K562 (cell line): ENCODE measurements at regions not wholly inside any gene's neighbourhood (a gene's known extent, or its start where the extent isn't known, plus 50 kb on each side); places are given as distances from the start of the nearest gene placed in this dataset.

Experiments used
- CHD1 ChIP-seq: fragments of 200-600 bp; sonication (generic); IDR thresholded peaks from one replicate; pipeline ENCODE4 v1.6.1; 2012; ENCODE audit warnings: mild to moderate bottlenecking, moderate library complexity, low read length, inconsistent platforms
- FOXK2 ChIP-seq, 2 experiments: fragments of 450-650 bp; IDR thresholded peaks in 1 of 2; conservative IDR thresholded peaks in 1 of 2; 2 replicates each; pipeline ENCODE4 v1.6.1; 2016; ENCODE audit warnings: low read depth in 2 of 2, mild to moderate bottlenecking in 1 of 2
- JUNB ChIP-seq: fragments of 450-650 bp; formaldehyde crosslinking; conservative IDR thresholded peaks from 2 replicates; pipeline ENCODE4 v1.4.0; 2020; ENCODE audit warnings: mild to moderate bottlenecking
- MAZ ChIP-seq, 2 experiments: fragments of 450-650 bp in 1 of 2; sonication (generic) in 1 of 2; formaldehyde crosslinking; IDR thresholded peaks in 1 of 2; conservative IDR thresholded peaks in 1 of 2; 2 replicates each; pipeline versions ENCODE4 v1.4.0 to v1.5.0; 2020; ENCODE audit warnings: mild to moderate bottlenecking in 1 of 2, missing genetic modification reagents in 1 of 2
- RFX7 ChIP-seq: fragments of 250-450 bp; sonication (Bioruptor Pico); IDR thresholded peaks from 2 replicates; pipeline ENCODE4 v1.5.1; 2021; ENCODE audit warnings: mild to moderate bottlenecking
- ZNF12 ChIP-seq: sonication (generic); formaldehyde crosslinking; IDR thresholded peaks from 2 replicates; pipeline ENCODE4 v1.4.0; 2020; ENCODE audit warnings: mild to moderate bottlenecking, missing genetic modification reagents

DNA sequence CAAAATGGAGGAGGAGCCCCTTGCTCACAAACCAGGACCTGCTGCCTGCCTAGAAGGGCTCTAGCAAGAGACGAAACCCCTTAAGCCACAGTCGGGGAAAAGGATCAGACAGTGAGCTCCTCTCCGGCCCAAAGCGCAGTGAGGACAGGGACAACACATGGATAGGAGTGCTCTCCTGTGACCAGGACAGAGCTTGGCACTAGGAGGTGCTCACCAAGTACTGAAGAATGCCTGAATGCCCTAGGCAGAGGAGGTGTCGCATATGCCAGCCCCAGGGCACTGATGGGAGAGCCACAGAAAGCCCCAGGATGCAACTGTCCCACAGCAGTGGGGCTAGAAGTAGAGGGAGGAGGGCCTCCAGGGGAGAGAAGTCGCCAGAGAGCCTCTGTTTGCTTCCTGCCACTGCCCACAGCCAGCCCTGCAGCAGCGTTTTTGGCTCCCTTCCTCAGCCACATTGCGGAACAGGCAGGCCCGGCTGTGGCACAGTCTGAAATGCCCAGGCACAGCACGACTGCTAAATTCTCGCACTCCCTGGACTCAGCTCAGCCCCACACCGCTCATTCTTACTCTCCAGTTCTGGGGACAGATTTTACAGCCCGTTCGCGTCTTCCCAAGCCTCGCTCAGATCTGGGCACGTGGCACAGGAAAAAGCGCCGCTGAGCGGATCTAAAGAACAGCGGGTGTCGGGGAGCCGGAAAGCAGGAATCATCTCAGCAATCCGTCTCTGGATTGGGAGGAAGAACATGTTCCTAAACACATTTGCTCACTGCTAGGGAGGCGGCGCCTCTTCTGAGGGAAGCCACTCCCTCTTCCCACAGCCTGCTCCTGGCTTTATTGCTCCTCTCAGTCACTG is 98.7 kb upstream of the POU3F3 start:
- TF ChIP-seq RFX7 (CRISPR knock-in tag) (no peak), MAZ (CRISPR knock-in tag; conservative IDR thresholded peaks at IDR 0.05 in 1 of 2, IDR thresholded peaks at IDR 0.05 in 1 of 2) (no peak), CHD1 (no peak), ZNF12 (CRISPR knock-in tag) (no peak), FOXK2 (conservative IDR thresholded peaks at IDR 0.05 in 1 of 2, IDR thresholded peaks at IDR 0.05 in 1 of 2; ENCODE audit: low read depth in 2 of 2) (no peak), JUNB (no peak)
